ENCODE measurements at regions not wholly inside any gene's neighbourhood (a gene's known extent, or its start where the extent isn't known, plus 50 kb on each side); places are given as distances from the start of the nearest gene placed in this dataset.

DNA sequence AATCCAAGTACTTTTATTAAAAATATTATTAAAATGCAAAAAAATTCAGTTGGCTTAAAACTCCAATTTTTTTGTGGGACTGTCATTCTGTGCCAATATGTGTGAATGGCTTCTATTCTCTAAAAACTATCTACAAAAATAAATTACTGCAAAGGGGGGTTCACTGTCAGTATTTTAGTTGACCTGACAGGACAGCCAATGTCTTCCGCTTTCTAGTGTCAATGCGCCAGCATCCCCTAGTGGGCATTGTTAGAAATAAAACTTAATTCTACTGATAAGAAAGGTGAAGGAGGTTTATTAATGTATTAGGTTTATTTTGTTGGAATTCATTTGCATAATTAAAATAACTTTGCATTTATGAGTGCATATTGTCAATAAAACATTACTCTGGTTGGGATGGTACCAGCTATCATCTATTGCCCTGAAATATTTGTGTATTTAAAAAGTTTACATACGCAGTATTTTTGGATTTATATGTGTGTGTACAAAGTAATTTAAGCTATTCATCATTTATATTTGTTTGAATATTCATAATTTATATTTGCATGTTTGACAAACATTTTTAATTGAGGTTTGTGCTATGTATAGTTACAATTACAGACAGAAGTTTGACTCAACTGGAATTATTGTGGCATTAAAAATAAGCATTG, 527.2 kb downstream of the FLRT2 start:
- TF ChIP-seq ZBTB33 (IDR thresholded peaks at IDR 0.05) (no peak), RXRA (IDR thresholded peaks at IDR 0.05) (no peak), TAF1 (conservative IDR thresholded peaks at IDR 0.05) (no peak), RAD21 (IDR thresholded peaks at IDR 0.05) (peak; percentile 80 to 84), REST (IDR thresholded peaks at IDR 0.05) (no peak)
- TF ChIP-seq, protein P1, sequence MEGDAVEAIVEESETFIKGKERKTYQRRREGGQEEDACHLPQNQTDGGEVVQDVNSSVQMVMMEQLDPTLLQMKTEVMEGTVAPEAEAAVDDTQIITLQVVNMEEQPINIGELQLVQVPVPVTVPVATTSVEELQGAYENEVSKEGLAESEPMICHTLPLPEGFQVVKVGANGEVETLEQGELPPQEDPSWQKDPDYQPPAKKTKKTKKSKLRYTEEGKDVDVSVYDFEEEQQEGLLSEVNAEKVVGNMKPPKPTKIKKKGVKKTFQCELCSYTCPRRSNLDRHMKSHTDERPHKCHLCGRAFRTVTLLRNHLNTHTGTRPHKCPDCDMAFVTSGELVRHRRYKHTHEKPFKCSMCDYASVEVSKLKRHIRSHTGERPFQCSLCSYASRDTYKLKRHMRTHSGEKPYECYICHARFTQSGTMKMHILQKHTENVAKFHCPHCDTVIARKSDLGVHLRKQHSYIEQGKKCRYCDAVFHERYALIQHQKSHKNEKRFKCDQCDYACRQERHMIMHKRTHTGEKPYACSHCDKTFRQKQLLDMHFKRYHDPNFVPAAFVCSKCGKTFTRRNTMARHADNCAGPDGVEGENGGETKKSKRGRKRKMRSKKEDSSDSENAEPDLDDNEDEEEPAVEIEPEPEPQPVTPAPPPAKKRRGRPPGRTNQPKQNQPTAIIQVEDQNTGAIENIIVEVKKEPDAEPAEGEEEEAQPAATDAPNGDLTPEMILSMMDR (IDR thresholded peaks at IDR 0.05; ENCODE audit: low read depth, low read length, missing input control): peak; percentile 51
- TF ChIP-seq, protein P2, sequence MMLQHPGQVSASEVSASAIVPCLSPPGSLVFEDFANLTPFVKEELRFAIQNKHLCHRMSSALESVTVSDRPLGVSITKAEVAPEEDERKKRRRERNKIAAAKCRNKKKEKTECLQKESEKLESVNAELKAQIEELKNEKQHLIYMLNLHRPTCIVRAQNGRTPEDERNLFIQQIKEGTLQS (IDR thresholded peaks at IDR 0.05): no peak
- Histone ChIP-seq H3K27ac (ENCODE audit: low read depth in 1 of 2, low read length in 2 of 2) (no peak overlapping the region), H3K36me3 (ENCODE audit: control insufficient read depth in 4 of 4, insufficient read depth in 3 of 4, low read depth in 1 of 4, low read length in 3 of 4) (no peaks in the 10 kb centered on the region), H3K4me3 (ENCODE audit: low read depth in 1 of 3, low read length in 3 of 3) (no peak overlapping the region), H3K4me1 (ENCODE audit: control insufficient read depth in 4 of 4, insufficient read depth in 4 of 4, low read length in 3 of 4) (no peaks in the 10 kb centered on the region), H3K9me3 (ENCODE audit: control insufficient read depth in 4 of 4, low read length in 3 of 4) (no peaks in the 10 kb centered on the region), H3K9ac (ENCODE audit: low read depth in 1 of 2, low read length in 2 of 2) (no peak overlapping the region), H3K27me3 (ENCODE audit: control insufficient read depth in 4 of 4, insufficient read depth in 4 of 4, low read length in 3 of 4) (no peaks in the 10 kb centered on the region)
- DNase-seq (ENCODE audit: low spot score): no peak
- WGBS: 45% methylated on average over 3 of the region's 3 CpGs

DNA sequence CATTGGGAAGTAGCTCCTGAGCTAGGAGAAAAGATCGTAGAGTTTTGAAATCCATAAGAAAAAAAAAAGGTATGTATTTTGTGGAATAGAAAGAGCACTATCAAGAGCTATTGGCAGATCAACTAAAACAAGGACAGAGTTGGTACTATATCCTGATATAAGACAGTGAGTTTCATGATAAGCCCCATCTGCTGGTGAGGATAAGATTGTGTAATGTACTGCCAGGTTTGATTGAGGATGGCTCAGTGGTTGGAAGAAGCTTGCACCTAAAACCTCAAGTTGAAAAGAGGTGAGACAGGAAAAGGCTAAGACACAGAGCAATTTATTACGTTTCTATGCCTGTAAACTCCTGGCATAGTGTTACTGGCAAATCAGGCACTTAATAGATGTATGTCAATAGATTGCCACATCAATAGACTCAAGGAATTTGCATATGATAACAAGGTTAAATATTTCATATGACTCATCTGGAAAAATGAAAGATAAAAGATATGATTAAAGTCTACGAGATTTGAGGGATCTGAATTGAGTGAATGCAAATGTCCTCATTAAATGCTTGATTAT, 525.6 kb downstream of the FLRT2 start:
- Histone ChIP-seq H3K9me3 (ENCODE audit: control insufficient read depth in 4 of 4, low read length in 3 of 4) (no peaks in the 10 kb centered on the region), H3K36me3 (ENCODE audit: control insufficient read depth in 4 of 4, insufficient read depth in 3 of 4, low read depth in 1 of 4, low read length in 3 of 4) (no peaks in the 10 kb centered on the region), H3K4me3 (ENCODE audit: low read depth in 1 of 3, low read length in 3 of 3) (no peak overlapping the region), H3K4me1 (ENCODE audit: control insufficient read depth in 4 of 4, insufficient read depth in 4 of 4, low read length in 3 of 4) (no peaks in the 10 kb centered on the region), H3K9ac (ENCODE audit: low read depth in 1 of 2, low read length in 2 of 2) (no peak overlapping the region), H3K27ac (ENCODE audit: low read depth in 1 of 2, low read length in 2 of 2) (no peak overlapping the region), H3K27me3 (ENCODE audit: control insufficient read depth in 4 of 4, insufficient read depth in 4 of 4, low read length in 3 of 4) (no peaks in the 10 kb centered on the region)
- DNase-seq (ENCODE audit: low spot score): no peak
- WGBS: 43% methylated on average over 3 of the region's 3 CpGs
- TF ChIP-seq EGR1 (IDR thresholded peaks at IDR 0.05; ENCODE audit: low read depth in 2 of 2) (no peak), RAD21 (IDR thresholded peaks at IDR 0.05) (peak in 1 of 2 donors; percentile 14)
